Hepatocyte (in vitro differentiated cells): ENCODE measurements at regions not wholly inside any gene's neighbourhood (a gene's known extent, or its start where the extent isn't known, plus 50 kb on each side); places are given as distances from the start of the nearest gene placed in this dataset.
"Not testable (repeated sequence)": the region's sequence is repeated elsewhere in the genome, so short reads cannot be mapped to it uniquely, and the experiment has no call there.

Experiments
- EZH2 ChIP-seq: fragments of 200-600 bp; sonication (generic); IDR thresholded peaks from 2 replicates; pipeline ENCODE4 v1.6.1; 2016; ENCODE audit warnings: antibody characterized with exemption, mild to moderate bottlenecking, borderline replicate concordance
- EZH2phosphoT487 ChIP-seq: fragments of 200-600 bp; sonication (generic); IDR thresholded peaks from one replicate; pipeline ENCODE4 v1.6.1; 2018; ENCODE audit warnings: antibody characterized with exemption, mild to moderate bottlenecking, low read depth, moderate library complexity; ENCODE audit not compliant: unreplicated experiment, severe bottlenecking
- TF ChIP-seq, protein P1 (sequence below): fragments of 200-600 bp; sonication (generic); IDR thresholded peaks from 2 replicates; pipeline ENCODE4 v1.5.1; 2016; ENCODE audit warnings: antibody characterized with exemption, mild to moderate bottlenecking; ENCODE audit not compliant: poor library complexity

GRCh38 chr5:16990817-16991520 lies 54.9 kb upstream of the MYO10 start:
- TF ChIP-seq, protein P1, sequence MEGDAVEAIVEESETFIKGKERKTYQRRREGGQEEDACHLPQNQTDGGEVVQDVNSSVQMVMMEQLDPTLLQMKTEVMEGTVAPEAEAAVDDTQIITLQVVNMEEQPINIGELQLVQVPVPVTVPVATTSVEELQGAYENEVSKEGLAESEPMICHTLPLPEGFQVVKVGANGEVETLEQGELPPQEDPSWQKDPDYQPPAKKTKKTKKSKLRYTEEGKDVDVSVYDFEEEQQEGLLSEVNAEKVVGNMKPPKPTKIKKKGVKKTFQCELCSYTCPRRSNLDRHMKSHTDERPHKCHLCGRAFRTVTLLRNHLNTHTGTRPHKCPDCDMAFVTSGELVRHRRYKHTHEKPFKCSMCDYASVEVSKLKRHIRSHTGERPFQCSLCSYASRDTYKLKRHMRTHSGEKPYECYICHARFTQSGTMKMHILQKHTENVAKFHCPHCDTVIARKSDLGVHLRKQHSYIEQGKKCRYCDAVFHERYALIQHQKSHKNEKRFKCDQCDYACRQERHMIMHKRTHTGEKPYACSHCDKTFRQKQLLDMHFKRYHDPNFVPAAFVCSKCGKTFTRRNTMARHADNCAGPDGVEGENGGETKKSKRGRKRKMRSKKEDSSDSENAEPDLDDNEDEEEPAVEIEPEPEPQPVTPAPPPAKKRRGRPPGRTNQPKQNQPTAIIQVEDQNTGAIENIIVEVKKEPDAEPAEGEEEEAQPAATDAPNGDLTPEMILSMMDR, result not testable (repeated sequence)
- not testable (repeated sequence) for TF ChIP-seq EZH2, EZH2phosphoT487
